Bone marrow (tissue), 2 donors: ENCODE measurements at regions not wholly inside any gene's neighbourhood (a gene's known extent, or its start where the extent isn't known, plus 50 kb on each side); places are given as distances from the start of the nearest gene placed in this dataset.
"Not testable (repeated sequence)": the region's sequence is repeated elsewhere in the genome, so short reads cannot be mapped to it uniquely, and the experiment has no call there.

Source experiments
- DNase-seq, 2 donors: peaks; one replicate each; lab custom pipeline; 2025; lab: John Stamatoyannopoulos, UW

- not testable (repeated sequence) for DNase-seq
Observed at GRCh38 chr6:142998739-142999138, 53.8 kb upstream of the HIVEP2 start.

DNA sequence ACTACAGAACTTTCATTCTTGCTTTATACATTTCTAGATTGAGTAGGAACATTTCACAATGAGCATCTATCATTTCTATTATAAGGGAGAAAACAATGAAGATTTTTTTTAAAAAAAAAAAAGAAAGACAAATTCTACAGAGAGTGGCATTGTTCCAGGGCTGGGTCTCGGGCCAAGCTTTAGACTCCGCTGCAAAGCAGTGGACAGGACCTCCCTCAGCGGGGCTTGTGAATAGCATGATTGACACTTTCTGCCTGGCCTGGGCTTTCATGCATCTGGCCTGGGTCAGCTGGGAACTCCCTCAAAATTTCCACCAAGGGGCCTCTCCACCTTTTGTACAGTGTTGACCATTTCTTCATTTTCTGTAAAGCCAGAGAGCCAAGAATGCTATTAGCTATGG is 55.8 kb upstream of the HIVEP2 start:
- DNase-seq, result no peak

GRCh38 chr6:143002686-143003085 is 57.7 kb upstream of the HIVEP2 start:
- DNase-seq, result no peak

- no peak for DNase-seq
Observed at GRCh38 chr6:143003676-143004075, 57.0 kb upstream of the AIG1 start.

GRCh38 chr6:143005816-143006215 is 54.9 kb upstream of the AIG1 start:
- no peak for DNase-seq

GRCh38 chr6:143006787-143007186 is 53.9 kb upstream of the AIG1 start:
- no peak for DNase-seq

- DNase-seq, result no peak
Observed at GRCh38 chr6:143007646-143008045, 53.0 kb upstream of the AIG1 start.

GRCh38 chr6:143009851-143010250 is 50.8 kb upstream of the AIG1 start:
- DNase-seq, result peak in 1 of 2 donors; percentile 31
